ENCODE measurements at regions not wholly inside any gene's neighbourhood (a gene's known extent, or its start where the extent isn't known, plus 50 kb on each side); places are given as distances from the start of the nearest gene placed in this dataset.

DNA sequence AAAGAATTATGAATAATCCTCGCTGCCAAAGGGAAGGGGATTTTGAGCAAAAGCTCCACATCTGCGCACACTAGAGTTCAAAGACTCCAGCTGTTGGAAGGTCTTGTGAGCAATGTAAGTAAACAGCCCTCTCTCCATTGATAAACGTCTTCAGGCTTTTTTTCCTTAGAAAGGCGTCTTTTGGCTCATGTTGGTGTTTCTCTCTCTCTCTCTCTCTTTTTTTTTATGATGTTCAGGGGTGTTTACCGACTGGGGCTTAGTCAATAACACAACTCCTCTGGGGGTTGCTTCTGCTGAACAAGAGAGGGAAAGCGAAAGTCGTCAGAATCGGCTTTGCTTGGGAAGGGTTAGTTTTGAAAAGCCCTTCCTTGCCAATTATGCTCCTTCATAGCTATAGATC, 53.2 kb upstream of the C1QTNF7 start:
- no peak for DNase-seq (ENCODE audit: low read depth)

DNA sequence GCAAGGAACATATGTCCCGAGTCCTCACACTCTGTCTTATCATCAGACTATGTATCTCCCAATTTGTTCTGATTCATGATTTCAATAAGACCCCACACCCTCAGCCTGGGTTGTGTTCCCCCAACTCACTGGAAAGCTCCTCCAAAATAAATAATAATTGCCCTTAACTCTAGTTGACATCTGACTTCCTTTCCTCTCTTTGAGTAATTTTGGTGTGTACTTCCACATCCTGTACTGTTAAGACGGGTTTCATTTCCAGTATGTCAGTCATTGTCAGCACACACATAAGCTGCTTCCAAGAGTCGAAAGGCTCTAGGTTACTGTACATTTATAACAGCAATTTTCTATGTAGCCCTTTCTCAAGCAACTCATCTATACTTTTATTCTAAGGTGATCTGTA, 52.2 kb upstream of the C1QTNF7 start:
- DNase-seq (ENCODE audit: low read depth): no peak

DNA sequence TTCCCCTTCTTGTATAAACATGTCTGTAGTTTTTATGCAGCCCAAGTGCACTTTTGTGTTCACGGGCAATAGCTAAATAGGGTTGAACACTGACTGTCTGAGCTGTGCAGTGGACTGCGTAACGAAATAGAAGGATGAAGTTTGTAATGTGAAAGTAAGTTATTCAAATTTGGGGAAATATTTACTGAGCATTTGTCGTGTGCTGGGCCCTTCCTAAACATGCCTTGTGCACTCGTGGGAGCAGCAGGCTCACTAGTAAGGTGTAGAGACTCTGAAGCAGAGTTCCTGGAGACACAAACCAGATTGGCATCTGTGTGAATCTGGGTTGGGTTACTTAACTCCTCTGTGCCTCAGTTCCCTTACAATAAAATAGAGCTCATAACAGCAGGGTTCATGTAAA, 51.7 kb upstream of the C1QTNF7 start:
- DNase-seq (ENCODE audit: low read depth): no peak

DNA sequence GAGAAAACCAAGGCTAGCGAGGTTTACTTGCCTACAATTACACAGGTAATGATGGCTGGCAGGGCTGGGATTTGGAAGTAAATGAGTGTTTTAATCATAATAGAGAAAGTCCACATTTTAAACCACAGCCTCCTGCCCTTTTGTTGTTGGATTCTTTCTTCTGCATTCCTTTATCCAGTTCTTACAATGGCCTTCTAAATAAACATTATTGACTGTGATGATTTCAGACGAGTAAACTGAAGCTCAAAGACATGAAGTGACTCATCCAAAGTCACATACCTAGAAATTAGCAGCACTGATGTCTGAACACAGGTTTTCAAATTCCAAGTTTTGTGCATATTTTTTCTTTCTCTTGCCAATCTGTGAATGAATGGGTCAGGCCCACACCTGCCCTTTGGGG, 51.2 kb upstream of the C1QTNF7 start:
- DNase-seq (ENCODE audit: low read depth): no peak
